Endodermal cell (in vitro differentiated cells): ENCODE measurements at regions not wholly inside any gene's neighbourhood (a gene's known extent, or its start where the extent isn't known, plus 50 kb on each side); places are given as distances from the start of the nearest gene placed in this dataset.

Source experiments
- DNase-seq: peaks from one replicate; pipeline ENCODE4 v3.0.0-alpha.2; 2017
- H3K27ac ChIP-seq: 2 replicates; pipeline ENCODE4 v1.5.1; 2013; ENCODE audit warnings: mild to moderate bottlenecking, low read depth, low read length, moderate library complexity
- H3K27me3 ChIP-seq: 2 replicates; pipeline ENCODE4 v1.6.1; 2013; ENCODE audit warnings: mild to moderate bottlenecking, low read length, moderate library complexity; ENCODE audit not compliant: insufficient read depth, control insufficient read depth, poor library complexity, severe bottlenecking
- H3K36me3 ChIP-seq: 2 replicates; pipeline ENCODE4 v1.7.0; 2013; ENCODE audit warnings: mild to moderate bottlenecking, low read length, moderate library complexity; ENCODE audit not compliant: control insufficient read depth, insufficient read depth
- H3K4me1 ChIP-seq: one replicate; pipeline ENCODE4 v1.7.0; 2013; ENCODE audit warnings: low read length; ENCODE audit not compliant: control insufficient read depth, insufficient read depth
- H3K4me3 ChIP-seq: 2 replicates; pipeline ENCODE4 v1.5.1; 2013; ENCODE audit warnings: mild to moderate bottlenecking, low read length, moderate library complexity
- H3K9ac ChIP-seq: 2 replicates; pipeline ENCODE4 v1.6.1; 2013; ENCODE audit warnings: mild to moderate bottlenecking, low read length, moderate library complexity; ENCODE audit not compliant: poor library complexity, severe bottlenecking; ENCODE audit errors: extremely low read depth
- H3K9me3 ChIP-seq: 2 replicates; pipeline ENCODE4 v1.6.1; 2013; ENCODE audit warnings: mild to moderate bottlenecking, low read length, moderate library complexity; ENCODE audit not compliant: control insufficient read depth
- H3K27ac Mint-ChIP-seq: 2 replicates; pipeline ENCODE4 v1.8.0; 2020; ENCODE audit warnings: mixed read lengths
- H3K27me3 Mint-ChIP-seq: 2 replicates; pipeline ENCODE4 v1.8.0; 2021; ENCODE audit warnings: mild to moderate bottlenecking, mixed read lengths; ENCODE audit not compliant: insufficient read depth
- H3K36me3 Mint-ChIP-seq: 2 replicates; pipeline ENCODE4 v1.8.0; 2020; ENCODE audit warnings: low read depth, mixed read lengths
- H3K4me1 Mint-ChIP-seq: 2 replicates; pipeline ENCODE4 v1.8.0; 2020; ENCODE audit warnings: mixed read lengths
- H3K4me3 Mint-ChIP-seq: 2 replicates; pipeline ENCODE4 v1.8.0; 2020; ENCODE audit warnings: mild to moderate bottlenecking, moderate library complexity, mixed read lengths
- H3K9me3 Mint-ChIP-seq: 2 replicates; pipeline ENCODE4 v1.8.0; 2020; ENCODE audit warnings: mild to moderate bottlenecking, mixed read lengths
- WGBS, 2 experiments: methylation state at CpG; one replicate each; pipeline versions ENCODE4 v1.1.5 to v1.1.7; 2013; ENCODE audit warnings: missing lambda C conversion rate in 2 of 2, mixed read lengths in 1 of 2; ENCODE audit not compliant: insufficient coverage in 1 of 2, insufficient read length in 1 of 2; 5-methylcytosine and 5-hydroxymethylcytosine counted together
- TF ChIP-seq, protein P1 (sequence below): fragments of 200-600 bp; sonication (generic); conservative IDR thresholded peaks from 2 replicates; pipeline ENCODE4 v1.5.0; 2021; ENCODE audit warnings: antibody characterized with exemption, mild to moderate bottlenecking

DNA sequence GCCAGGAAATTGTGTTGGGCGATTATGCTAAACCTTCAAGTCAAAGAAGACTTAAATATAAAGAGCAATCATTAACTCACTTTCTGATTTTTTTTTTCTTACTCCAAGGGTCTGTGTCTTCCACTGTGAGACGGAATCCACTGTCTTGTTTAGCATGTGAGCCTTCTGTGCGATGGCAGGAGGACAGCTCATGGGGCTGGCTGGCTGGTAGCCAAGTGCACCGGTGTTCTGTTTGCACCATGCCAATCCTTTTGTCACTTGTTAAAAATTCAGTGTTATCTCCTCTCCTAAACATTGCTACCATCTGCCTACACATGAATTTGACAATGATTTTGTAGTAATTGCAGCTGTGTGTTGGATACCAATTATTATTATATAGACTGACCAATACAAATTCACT is 1056.3 kb upstream of the IGFBP7 start:
- 0 to 80% methylated on average over 1 to 4 of the region's 4 CpGs for WGBS, 2 experiments
- TF ChIP-seq, protein P1, sequence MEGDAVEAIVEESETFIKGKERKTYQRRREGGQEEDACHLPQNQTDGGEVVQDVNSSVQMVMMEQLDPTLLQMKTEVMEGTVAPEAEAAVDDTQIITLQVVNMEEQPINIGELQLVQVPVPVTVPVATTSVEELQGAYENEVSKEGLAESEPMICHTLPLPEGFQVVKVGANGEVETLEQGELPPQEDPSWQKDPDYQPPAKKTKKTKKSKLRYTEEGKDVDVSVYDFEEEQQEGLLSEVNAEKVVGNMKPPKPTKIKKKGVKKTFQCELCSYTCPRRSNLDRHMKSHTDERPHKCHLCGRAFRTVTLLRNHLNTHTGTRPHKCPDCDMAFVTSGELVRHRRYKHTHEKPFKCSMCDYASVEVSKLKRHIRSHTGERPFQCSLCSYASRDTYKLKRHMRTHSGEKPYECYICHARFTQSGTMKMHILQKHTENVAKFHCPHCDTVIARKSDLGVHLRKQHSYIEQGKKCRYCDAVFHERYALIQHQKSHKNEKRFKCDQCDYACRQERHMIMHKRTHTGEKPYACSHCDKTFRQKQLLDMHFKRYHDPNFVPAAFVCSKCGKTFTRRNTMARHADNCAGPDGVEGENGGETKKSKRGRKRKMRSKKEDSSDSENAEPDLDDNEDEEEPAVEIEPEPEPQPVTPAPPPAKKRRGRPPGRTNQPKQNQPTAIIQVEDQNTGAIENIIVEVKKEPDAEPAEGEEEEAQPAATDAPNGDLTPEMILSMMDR = no peak
- Mint-ChIP-seq H3K4me1 (peaks cover 16% of the 10 kb centered on the region), H3K27ac (no peak overlapping the region), H3K9me3 (no peaks in the 10 kb centered on the region), H3K4me3 (no peak overlapping the region), H3K27me3 (no peaks in the 10 kb centered on the region), H3K36me3 (no peaks in the 10 kb centered on the region)
- Histone ChIP-seq H3K9ac (no peak overlapping the region), H3K27me3 (no peaks in the 10 kb centered on the region), H3K27ac (no peak overlapping the region), H3K4me1 (no peaks in the 10 kb centered on the region), H3K9me3 (peaks cover under 1% of the 10 kb centered on the region), H3K4me3 (no peak overlapping the region), H3K36me3 (no peaks in the 10 kb centered on the region)
- no peak for DNase-seq

DNA sequence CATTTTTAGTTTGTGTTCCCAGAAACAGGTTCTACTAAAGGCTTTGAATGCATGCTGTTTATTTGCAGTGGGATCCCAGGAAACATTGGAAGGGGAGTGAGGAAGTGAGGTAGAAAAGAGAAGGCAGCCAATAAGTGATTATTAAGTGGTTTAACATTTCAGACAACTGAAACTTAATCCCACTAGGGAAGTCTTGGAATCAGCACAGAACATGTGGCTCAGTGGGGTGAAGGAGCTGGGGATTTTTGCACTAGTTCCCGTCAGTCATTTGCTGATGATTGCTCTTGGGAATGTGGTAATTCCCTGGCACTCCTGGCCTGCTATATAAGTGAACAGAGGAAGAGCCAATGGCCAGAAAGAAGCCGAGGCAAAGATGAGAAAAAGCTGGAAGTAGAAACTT is 1053.0 kb upstream of the IGFBP7 start:
- 94% methylated on average over 2 of the region's 2 CpGs; no CpG with 5 or more reads in 1 of the 2 experiments for WGBS, 2 experiments
- Mint-ChIP-seq H3K27ac (no peak overlapping the region), H3K27me3 (no peaks in the 10 kb centered on the region), H3K4me1 (peaks cover 8% of the 10 kb centered on the region), H3K36me3 (no peaks in the 10 kb centered on the region), H3K4me3 (no peak overlapping the region), H3K9me3 (no peaks in the 10 kb centered on the region)
- H3K36me3 ChIP-seq = no peaks in the 10 kb centered on the region
- no peak for DNase-seq
- no peaks in the 10 kb centered on the region for H3K4me1 ChIP-seq
- no peak overlapping the region for H3K4me3 ChIP-seq
- H3K27ac ChIP-seq = no peak overlapping the region
- H3K27me3 ChIP-seq = no peaks in the 10 kb centered on the region
- TF ChIP-seq, protein P1 = no peak
- no peak overlapping the region for H3K9ac ChIP-seq
- no peaks in the 10 kb centered on the region for H3K9me3 ChIP-seq

GRCh38 chr4:58149404-58150085 is 1039.4 kb upstream of the IGFBP7 start:
- no peaks in the 10 kb centered on the region for H3K36me3 ChIP-seq
- no peaks in the 10 kb centered on the region for H3K27me3 ChIP-seq
- no peak overlapping the region for H3K9ac ChIP-seq
- no peak overlapping the region for H3K4me3 ChIP-seq
- no peaks in the 10 kb centered on the region for H3K9me3 ChIP-seq
- WGBS, 2 experiments = 93 to 94% methylated on average over 13 to 17 of the region's 17 CpGs
- Mint-ChIP-seq H3K4me3 (no peak overlapping the region), H3K36me3 (no peaks in the 10 kb centered on the region), H3K9me3 (peaks cover 7% of the 10 kb centered on the region), H3K27ac (no peak overlapping the region), H3K27me3 (no peaks in the 10 kb centered on the region), H3K4me1 (peaks cover 5% of the 10 kb centered on the region)
- TF ChIP-seq, protein P1 = no peak
- DNase-seq = no peak
- no peak overlapping the region for H3K27ac ChIP-seq
- H3K4me1 ChIP-seq = no peaks in the 10 kb centered on the region
